ENCODE measurements at regions not wholly inside any gene's neighbourhood (a gene's known extent, or its start where the extent isn't known, plus 50 kb on each side); places are given as distances from the start of the nearest gene placed in this dataset.
"Not testable (repeated sequence)": the region's sequence is repeated elsewhere in the genome, so short reads cannot be mapped to it uniquely, and the experiment has no call there.

GRCh38 chr4:26208237-26208994 lies 112.4 kb upstream of the RBPJ start:
- DNase-seq, result no peak
- in situ Hi-C loops (cut with HindIII; ENCODE audit: low pct_ligation_motif_present, low pct_unique_long_range_greater_than_20kb, low sequenced_read_pairs), result no loop called here

DNA sequence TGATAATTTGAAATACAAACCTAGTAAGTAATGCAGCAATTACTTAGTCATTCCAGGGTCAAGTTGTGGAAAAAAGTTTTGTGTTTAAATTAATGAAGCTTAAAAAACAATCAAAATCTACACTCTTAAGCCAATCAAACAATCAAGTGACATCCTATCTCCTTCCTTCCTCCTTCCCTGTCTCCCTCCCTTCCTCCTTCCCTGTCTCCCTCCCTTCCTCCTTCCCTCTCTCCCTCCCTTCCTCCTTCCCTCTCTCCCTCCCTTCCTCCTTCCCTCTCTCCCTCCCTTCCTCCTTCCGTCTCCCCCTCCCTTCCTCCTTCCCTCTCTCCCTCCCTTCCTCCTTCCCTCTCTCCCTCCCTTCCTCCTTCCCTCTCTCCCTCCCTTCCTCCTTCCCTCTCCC lies 111.4 kb upstream of the RBPJ start:
- DNase-seq; in situ Hi-C loops (cut with HindIII; ENCODE audit: low pct_ligation_motif_present, low pct_unique_long_range_greater_than_20kb, low sequenced_read_pairs): not testable (repeated sequence)

DNA sequence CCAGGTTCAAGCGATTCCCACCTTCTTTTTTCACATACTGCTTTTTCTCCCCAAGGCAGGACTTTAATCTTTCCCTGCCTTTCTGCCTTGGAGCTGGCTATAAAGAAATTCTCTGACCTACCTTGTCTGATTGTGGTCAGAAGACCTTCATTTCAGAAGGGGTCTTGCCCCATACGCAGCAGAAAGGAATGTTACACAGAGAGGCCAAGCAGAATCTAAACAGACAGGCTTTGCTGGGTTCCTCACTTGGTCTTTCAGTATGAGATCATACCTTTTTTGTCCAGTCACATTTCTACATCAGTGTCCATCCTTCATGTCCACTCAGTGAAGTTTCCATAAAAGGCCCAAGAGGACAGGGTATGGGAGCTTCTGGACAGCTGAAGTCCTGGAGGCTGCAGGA lies 108.3 kb upstream of the RBPJ start:
- no peak for DNase-seq
- in situ Hi-C loops (cut with HindIII; ENCODE audit: low pct_ligation_motif_present, low pct_unique_long_range_greater_than_20kb, low sequenced_read_pairs), result no loop called here

GRCh38 chr4:26213317-26213716 lies 107.5 kb upstream of the RBPJ start:
- in situ Hi-C loops (cut with HindIII; ENCODE audit: low pct_ligation_motif_present, low pct_unique_long_range_greater_than_20kb, low sequenced_read_pairs), result no loop called here
- no peak for DNase-seq

DNA sequence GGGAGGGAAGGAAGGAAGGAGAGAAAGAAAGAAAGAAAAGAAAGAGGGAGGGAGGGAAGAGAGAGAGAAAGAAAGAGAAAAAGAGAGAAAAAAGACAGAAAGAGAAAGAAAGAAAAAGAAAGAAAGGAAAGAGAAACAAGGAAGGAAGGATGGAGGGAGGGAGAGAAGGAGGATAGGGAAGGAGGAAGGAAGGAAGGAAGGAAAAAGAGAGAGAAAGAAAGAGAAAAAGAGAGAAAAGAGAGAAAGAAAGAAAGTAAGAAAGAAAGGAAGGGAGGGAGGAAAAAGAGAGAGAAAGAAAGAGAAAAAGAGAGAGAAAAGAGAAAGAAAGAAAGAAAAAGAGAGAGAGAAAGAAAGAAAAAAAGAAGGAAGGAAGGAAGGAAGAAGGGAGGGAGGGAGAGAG lies 105.8 kb upstream of the RBPJ start:
- in situ Hi-C loops (cut with HindIII; ENCODE audit: low pct_ligation_motif_present, low pct_unique_long_range_greater_than_20kb, low sequenced_read_pairs), result no loop called here
- no peak for DNase-seq

DNA sequence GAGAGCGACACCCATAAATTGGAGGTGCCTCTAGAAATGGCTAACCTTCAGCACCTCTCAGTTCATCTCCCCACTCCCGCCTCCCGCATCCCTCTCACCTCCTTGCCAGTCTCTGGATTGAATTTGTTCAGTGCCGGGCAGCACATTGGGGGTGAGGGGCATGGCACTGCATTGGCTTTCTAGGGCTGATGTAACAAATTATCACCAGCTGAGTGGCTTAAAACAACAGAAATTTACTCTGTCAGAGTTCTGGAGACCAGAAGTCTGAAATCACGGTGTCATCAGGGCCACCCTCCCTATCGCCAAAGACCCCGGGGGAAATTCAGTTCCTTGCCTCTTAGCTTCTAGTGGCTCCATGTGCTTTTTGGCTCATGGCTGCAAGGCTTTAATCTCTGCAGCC lies 105.1 kb upstream of the RBPJ start:
- DNase-seq, result no peak
- in situ Hi-C loops (cut with HindIII; ENCODE audit: low pct_ligation_motif_present, low pct_unique_long_range_greater_than_20kb, low sequenced_read_pairs), result no loop called here

GRCh38 chr4:26217481-26217880 lies 103.3 kb upstream of the RBPJ start:
- no peak for DNase-seq
- in situ Hi-C loops (cut with HindIII; ENCODE audit: low pct_ligation_motif_present, low pct_unique_long_range_greater_than_20kb, low sequenced_read_pairs), result no loop called here

DNA sequence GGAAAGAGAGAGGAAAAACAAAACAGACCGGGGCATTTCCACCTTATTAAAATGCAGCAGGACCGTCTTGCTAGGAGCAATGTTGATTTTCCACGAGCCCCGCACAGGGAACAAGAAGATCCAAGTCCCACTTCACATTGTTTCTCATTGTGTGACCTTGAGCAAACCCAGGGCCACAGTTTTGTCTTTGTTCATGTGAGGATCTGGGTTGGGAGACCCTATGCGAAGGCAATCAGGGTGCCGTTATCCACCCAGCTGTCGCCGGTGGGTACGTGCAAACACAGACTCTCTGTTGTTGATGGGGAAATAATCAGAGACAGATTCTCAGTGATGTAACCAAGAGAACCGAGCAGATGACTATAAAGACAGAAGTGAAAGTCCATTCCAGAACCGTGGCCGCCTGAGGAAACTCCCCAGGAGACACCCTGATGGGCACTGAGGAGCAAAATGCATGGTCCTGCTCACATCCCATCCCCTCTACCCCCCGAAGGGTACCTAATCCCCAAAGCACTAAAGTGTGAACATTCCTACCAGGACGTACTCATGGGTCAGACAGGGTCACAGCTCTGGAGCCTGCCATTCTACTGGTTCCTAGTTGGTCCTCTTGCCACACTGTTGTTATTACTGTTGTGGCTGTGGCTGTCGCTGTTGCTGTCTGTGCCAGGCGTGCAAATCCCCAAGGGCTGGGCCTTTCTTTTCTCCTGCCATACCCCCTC lies 102.7 kb upstream of the RBPJ start:
- in situ Hi-C loops (cut with HindIII; ENCODE audit: low pct_ligation_motif_present, low pct_unique_long_range_greater_than_20kb, low sequenced_read_pairs), result no loop called here
- DNase-seq, result no peak

DNA sequence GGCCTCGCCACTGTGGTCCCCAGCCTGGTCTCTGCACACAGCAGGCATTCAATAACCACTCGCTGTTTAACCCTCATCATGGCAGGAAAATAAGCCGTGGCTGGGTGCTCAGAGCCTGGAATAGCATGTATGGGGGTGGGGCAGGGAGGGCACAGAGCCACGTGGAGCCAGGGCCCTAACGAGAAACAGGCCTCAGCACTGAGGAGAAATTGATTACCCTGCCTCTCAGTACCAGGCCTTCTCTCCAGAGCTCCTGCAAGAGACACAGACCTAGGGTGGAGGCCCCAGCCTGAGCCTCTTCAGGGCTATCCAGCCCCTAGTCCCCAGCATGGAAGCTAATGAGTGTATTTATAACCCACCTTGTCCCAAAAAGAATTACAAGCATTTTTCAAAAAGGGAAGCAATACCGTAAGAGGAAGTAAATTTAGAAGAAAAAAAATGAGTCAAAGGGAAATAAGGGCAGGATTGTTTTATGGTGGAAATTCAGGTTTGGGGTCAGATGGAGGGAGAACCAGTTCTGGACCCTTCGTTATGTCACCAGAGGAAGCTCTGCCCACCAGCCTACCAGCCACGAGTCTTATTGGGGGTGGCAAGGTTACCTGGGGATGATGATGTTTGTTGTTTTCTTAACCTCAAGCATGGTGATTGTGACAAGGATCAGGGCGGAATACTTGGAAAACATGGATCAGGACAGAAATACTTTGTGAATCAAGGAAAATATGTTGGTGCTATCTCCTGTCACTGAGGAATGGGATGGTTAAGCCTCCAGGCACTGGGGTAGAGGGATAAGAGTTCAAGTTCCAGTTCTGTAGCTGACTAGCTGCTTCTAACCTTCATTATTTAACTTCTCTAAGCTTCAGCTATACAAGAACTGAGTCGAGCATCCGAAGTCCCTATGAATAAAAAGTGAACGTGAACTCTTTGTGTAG lies 101.9 kb upstream of the RBPJ start:
- DNase-seq, result no peak
- in situ Hi-C loops (cut with HindIII; ENCODE audit: low pct_ligation_motif_present, low pct_unique_long_range_greater_than_20kb, low sequenced_read_pairs), result no loop called here

DNA sequence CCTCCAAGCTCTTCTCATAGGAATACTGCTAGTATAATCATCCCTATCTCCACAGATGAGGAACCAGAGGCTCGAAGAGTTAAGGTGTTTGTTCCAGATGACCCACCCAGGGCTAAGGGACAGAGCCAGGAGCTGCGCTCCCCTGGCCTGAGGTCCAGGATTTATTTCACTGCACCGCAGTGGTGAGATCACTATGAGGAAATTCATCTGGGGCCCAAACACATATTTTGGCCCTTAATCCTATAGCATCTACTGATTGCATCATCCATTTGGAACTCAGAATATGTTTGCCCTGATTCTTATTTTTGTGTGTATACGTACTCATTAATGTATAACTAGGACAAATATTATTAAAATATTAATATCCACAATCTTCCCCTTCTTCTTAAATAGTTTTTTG lies 100.1 kb upstream of the RBPJ start:
- in situ Hi-C loops (cut with HindIII; ENCODE audit: low pct_ligation_motif_present, low pct_unique_long_range_greater_than_20kb, low sequenced_read_pairs), result no loop called here
- no peak for DNase-seq

GRCh38 chr4:26223155-26223554 lies 97.7 kb upstream of the RBPJ start:
- DNase-seq, result no peak
- in situ Hi-C loops (cut with HindIII; ENCODE audit: low pct_ligation_motif_present, low pct_unique_long_range_greater_than_20kb, low sequenced_read_pairs), result no loop called here

DNA sequence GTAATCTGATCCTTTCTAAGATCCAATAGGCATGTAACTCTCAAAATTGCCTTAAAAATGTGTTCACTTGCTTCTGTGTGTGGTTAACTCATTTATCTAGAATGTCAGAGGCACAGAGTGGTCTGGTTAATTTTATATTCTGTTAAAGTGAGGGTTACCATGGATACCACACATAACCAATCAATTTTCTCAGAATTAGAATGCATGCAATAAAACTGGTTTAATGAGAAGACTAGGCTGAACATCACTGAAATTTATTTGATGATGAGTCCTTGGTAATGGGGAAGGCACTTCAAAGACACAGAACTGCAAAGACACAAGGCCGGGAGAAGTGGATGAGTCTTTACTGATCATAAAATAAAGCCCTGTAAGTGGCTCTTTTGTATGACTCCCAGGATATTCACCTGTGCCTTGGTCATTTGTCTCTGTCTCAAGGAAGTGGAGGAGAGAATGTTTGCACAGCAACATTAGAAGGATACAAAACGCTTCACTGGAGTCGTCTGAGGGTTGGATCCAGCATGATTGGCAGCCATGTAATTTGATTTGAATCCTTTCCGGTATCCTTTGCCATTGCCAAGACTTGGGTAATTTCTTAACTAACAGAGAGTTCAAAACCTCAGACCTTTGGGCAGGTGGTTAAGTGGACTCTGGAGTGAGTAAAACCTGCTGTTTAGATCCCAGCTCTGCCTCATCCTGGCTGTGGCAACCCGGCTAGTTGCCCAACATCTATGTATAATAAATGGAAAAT lies 94.0 kb upstream of the RBPJ start:
- DNase-seq, result no peak
- in situ Hi-C loops (cut with HindIII; ENCODE audit: low pct_ligation_motif_present, low pct_unique_long_range_greater_than_20kb, low sequenced_read_pairs), result no loop called here

DNA sequence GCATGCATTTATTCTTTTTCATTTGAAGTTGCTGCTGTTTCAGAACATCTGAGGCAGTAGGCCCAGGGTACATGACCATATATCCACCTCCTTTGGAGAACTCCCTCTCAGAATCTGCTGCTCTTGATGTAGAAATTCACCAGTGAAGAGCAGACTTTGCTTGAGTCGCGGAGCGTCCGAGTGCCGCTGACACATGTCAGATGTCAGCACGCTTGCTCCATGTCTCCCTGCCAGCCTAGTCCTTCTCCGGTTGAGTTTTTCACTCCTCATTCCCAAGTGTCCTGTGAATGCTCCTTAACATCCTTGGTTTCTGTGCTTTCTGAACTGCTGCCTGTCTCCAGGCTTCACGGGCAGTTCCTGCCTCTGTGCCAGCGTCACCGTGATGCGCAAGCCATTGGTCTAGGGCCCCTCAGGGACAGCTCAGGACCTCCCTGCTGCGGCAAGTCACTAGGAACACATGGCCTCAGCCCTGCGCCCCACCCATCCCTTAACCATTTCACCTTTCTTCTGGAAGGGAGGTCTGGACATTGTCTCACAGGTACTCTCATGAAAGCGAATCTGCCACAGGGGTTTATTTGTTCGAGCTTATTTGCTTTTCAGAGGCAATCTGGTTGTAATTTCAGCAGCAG lies 93.1 kb upstream of the RBPJ start:
- DNase-seq, result no peak
- in situ Hi-C loops (cut with HindIII; ENCODE audit: low pct_ligation_motif_present, low pct_unique_long_range_greater_than_20kb, low sequenced_read_pairs), result no loop called here

GRCh38 chr4:26228883-26229282 lies 91.9 kb upstream of the RBPJ start:
- no peak for DNase-seq
- in situ Hi-C loops (cut with HindIII; ENCODE audit: low pct_ligation_motif_present, low pct_unique_long_range_greater_than_20kb, low sequenced_read_pairs), result no loop called here

DNA sequence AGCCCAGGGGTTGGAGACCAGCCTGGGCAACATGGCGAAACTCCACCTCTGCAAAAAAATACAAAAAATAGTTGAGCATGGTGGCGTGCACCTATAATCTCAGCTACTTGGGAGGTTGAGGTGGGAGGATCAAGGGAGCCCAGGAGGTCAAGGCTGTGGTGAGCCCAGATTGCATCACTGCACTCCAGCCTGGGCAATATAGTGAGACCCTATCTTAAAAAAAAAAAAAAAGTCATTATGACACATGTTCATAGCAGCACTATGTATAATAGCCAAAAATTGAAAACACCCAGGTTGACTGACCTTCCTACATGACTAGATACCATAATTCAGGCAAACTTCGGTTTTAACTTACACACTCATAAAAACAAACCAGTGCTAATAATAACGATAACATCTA lies 90.8 kb upstream of the RBPJ start:
- DNase-seq, result no peak
- in situ Hi-C loops (cut with HindIII; ENCODE audit: low pct_ligation_motif_present, low pct_unique_long_range_greater_than_20kb, low sequenced_read_pairs), result no loop called here

GRCh38 chr4:26233350-26233749 lies 87.5 kb upstream of the RBPJ start:
- in situ Hi-C loops (cut with HindIII; ENCODE audit: low pct_ligation_motif_present, low pct_unique_long_range_greater_than_20kb, low sequenced_read_pairs), result no loop called here

DNA sequence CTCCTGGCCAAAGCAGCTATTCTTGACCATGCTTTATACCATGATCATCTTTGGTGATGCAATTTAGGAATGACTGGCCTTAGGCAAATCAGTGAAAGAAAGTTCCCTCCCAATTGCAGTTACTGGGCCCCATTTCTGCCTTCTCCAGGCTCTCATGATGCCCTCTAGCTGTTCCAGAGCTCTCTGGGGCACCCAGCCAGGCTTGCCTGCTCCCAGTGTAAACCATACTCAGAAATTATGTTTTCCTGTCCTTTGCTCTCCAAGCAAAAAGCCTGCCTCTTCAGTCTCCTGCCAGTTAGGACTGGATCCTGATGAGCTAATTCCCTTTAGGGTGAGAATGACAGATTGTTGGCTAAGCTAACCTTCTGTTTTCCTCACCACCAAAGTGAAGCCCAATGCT lies 85.3 kb upstream of the RBPJ start:
- in situ Hi-C loops (cut with HindIII; ENCODE audit: low pct_ligation_motif_present, low pct_unique_long_range_greater_than_20kb, low sequenced_read_pairs), result no loop called here
- no peak for DNase-seq

More at GRCh38 chr4:26233350-26233749, 87.5 kb upstream of the RBPJ start:
- DNase-seq, result no peak

DNA sequence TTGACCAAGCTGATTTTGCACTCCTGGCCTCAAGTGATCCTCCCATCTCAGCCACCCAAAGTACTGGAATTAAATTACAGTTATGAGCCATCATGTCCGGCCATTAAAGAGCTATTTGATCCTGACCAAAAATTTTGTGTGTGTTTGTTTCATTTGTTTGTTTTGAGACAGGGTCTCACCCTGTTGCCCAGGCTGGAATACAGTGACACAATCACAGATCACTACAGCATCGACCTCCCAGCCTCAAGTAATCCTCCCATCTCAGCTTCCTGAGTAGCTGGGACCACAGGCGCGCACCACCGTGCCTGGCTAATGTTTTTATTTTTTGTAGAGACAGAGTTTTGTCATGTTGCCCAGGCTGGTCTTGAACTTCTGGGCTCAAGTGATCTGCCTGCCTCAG lies 82.9 kb upstream of the RBPJ start:
- no peak for DNase-seq
- in situ Hi-C loops (cut with HindIII; ENCODE audit: low pct_ligation_motif_present, low pct_unique_long_range_greater_than_20kb, low sequenced_read_pairs), result no loop called here

Data from ACHN (cell line).